SK-N-SH (cell line): ENCODE measurements at regions not wholly inside any gene's neighbourhood (a gene's known extent, or its start where the extent isn't known, plus 50 kb on each side); places are given as distances from the start of the nearest gene placed in this dataset.

Experiments
- CTCF ChIA-PET: fragments of 300-600, 350-600 bp; formaldehyde crosslinking; extraction: SDS; loops from one replicate; lab custom pipeline; 2021; lab: Yijun Ruan, JAX
- POLR2A ChIA-PET: fragments of 350-600 bp; sonication (Branson Sonifier 250); formaldehyde crosslinking; extraction: SDS; loops from one replicate; lab custom pipeline; 2020; ENCODE audit warnings: antibody characterized with exemption, inconsistent platforms; lab: Yijun Ruan, JAX
- DNase-seq: peaks from one replicate; pipeline ENCODE4 v3.0.0; 2012
- H2AFZ ChIP-seq: fragments of 200-600 bp; sonication (generic); 2 replicates; pipeline ENCODE4 v1.8.1; 2016; ENCODE audit warnings: antibody characterized with exemption, mild to moderate bottlenecking, low read depth
- H3F3A ChIP-seq: fragments of 200-600 bp; sonication (generic); replicated peaks from 2 replicates; pipeline ENCODE3; 2016; ENCODE audit warnings: antibody characterized with exemption, mild to moderate bottlenecking; ENCODE audit not compliant: insufficient read depth
- H3K27ac ChIP-seq, 2 experiments: fragments of 200-500 bp in 1 of 2; fragments of 200-600 bp in 1 of 2; sonication (Bioruptor generic) in 1 of 2; sonication (generic), shearing (Covaris generic) in 1 of 2; 2 replicates each; pipeline versions ENCODE4 v1.5.1 to v1.6.1; 2014 to 2016; ENCODE audit warnings: low read depth in 2 of 2, inconsistent platforms in 1 of 2, low read length in 1 of 2, mild to moderate bottlenecking in 1 of 2, mixed read lengths in 1 of 2
- H3K27me3 ChIP-seq: fragments of 200-600 bp; sonication (generic), shearing (Covaris generic); 2 replicates; pipeline ENCODE4 v1.6.1; 2016; ENCODE audit warnings: mixed run types; ENCODE audit not compliant: insufficient read depth
- H3K36me3 ChIP-seq, 2 experiments: fragments of 200-500 bp in 1 of 2; fragments of 200-600 bp in 1 of 2; sonication (Bioruptor generic) in 1 of 2; sonication (generic) in 1 of 2; replicated peaks in 1 of 2; 2 replicates each; pipeline versions ENCODE3 to v1.5.1; 2014 to 2016; ENCODE audit warnings: low read length in 1 of 2, mild to moderate bottlenecking in 1 of 2; ENCODE audit not compliant: insufficient read depth in 2 of 2, control insufficient read depth in 1 of 2
- H3K4me1 ChIP-seq, 2 experiments: fragments of 200-500 bp in 1 of 2; fragments of 200-600 bp in 1 of 2; sonication (Bioruptor generic) in 1 of 2; sonication (generic), shearing (Covaris generic) in 1 of 2; 2 replicates each; pipeline versions ENCODE4 v1.5.1 to v1.6.1; 2014 to 2016; ENCODE audit warnings: low read depth in 1 of 2, low read length in 1 of 2, mixed run types in 1 of 2; ENCODE audit not compliant: insufficient read depth in 2 of 2, control insufficient read depth in 1 of 2
- H3K4me2 ChIP-seq: fragments of 200-600 bp; sonication (generic), shearing (Covaris generic); 2 replicates; pipeline ENCODE4 v1.6.1; 2017; ENCODE audit warnings: mixed run types
- H3K4me3 ChIP-seq, 2 experiments: fragments of 200-500 bp in 1 of 2; fragments of 200-600 bp in 1 of 2; sonication (Bioruptor generic) in 1 of 2; sonication (generic), shearing (Covaris generic) in 1 of 2; 2 replicates each; pipeline versions ENCODE4 v1.5.1 to v1.8.1; 2014 to 2016; ENCODE audit warnings: low read depth in 2 of 2, inconsistent platforms in 1 of 2, low read length in 1 of 2, mild to moderate bottlenecking in 1 of 2, mixed read lengths in 1 of 2, moderate library complexity in 1 of 2
- H3K79me2 ChIP-seq: fragments of 200-600 bp; sonication (generic); 2 replicates; pipeline ENCODE4 v1.8.1; 2017; ENCODE audit warnings: mild to moderate bottlenecking; ENCODE audit not compliant: insufficient read depth
- H3K9ac ChIP-seq: fragments of 200-600 bp; sonication (generic); 2 replicates; pipeline ENCODE4 v1.6.1; 2017; ENCODE audit warnings: mixed run types
- H3K9me2 ChIP-seq: fragments of 200-600 bp; sonication (generic); 2 replicates; pipeline ENCODE4 v1.6.1; 2017; ENCODE audit warnings: mixed run types
- H3K9me3 ChIP-seq: fragments of 200-600 bp; sonication (generic); 2 replicates; pipeline ENCODE4 v1.6.1; 2017; ENCODE audit warnings: mixed run types, mild to moderate bottlenecking, moderate library complexity
- H4K20me1 ChIP-seq: fragments of 200-600 bp; sonication (generic); 2 replicates; pipeline ENCODE4 v1.6.1; 2017; ENCODE audit warnings: mild to moderate bottlenecking, mixed run types; ENCODE audit not compliant: insufficient read depth
- EP300 ChIP-seq, 2 experiments: IDR thresholded peaks; 2 replicates each; pipeline versions ENCODE4 v1.4.0 to v1.6.1; 2012; ENCODE audit warnings: borderline replicate concordance in 1 of 2, low read depth in 1 of 2, low read length in 1 of 2
- GABPA ChIP-seq: IDR thresholded peaks from 2 replicates; pipeline ENCODE4 v1.4.0; 2012; ENCODE audit warnings: low read depth, mild to moderate bottlenecking
- GATA2 ChIP-seq: sonication (generic); formaldehyde crosslinking; IDR thresholded peaks from 2 replicates; pipeline ENCODE4 v1.5.0; 2020; ENCODE audit warnings: mild to moderate bottlenecking, missing genetic modification reagents
- JUND ChIP-seq: IDR thresholded peaks from 2 replicates; pipeline ENCODE4 v1.4.0; 2012
- RCOR1 ChIP-seq: fragments of 150-350 bp; IDR thresholded peaks from 2 replicates; pipeline ENCODE4 v1.6.1; 2017; ENCODE audit warnings: antibody characterized with exemption, low read length
- RXRA ChIP-seq: IDR thresholded peaks from 2 replicates; pipeline ENCODE4 v1.4.0; 2012; ENCODE audit warnings: low read depth, mild to moderate bottlenecking, borderline replicate concordance
- SMC3 ChIP-seq: IDR thresholded peaks from 2 replicates; pipeline ENCODE4 v1.6.1; 2012; ENCODE audit warnings: low read depth, low read length, improper control_type of control experiment
- TEAD4 ChIP-seq: IDR thresholded peaks from 2 replicates; pipeline ENCODE4 v1.4.0; 2012; ENCODE audit warnings: mild to moderate bottlenecking, borderline replicate concordance; ENCODE audit not compliant: insufficient read depth
- WGBS: methylation state at CpG from one replicate; pipeline ENCODE4 v1.1.6; 2017; ENCODE audit warnings: low lambda C conversion rate; 5-methylcytosine and 5-hydroxymethylcytosine counted together
- TF ChIP-seq, protein P1 (sequence below): IDR thresholded peaks from 2 replicates; pipeline ENCODE4 v1.6.1; 2012; ENCODE audit warnings: mild to moderate bottlenecking, low read depth, low read length, moderate library complexity
- TF ChIP-seq, protein P2 (sequence below): IDR thresholded peaks from 2 replicates; pipeline ENCODE4; 2012

DNA sequence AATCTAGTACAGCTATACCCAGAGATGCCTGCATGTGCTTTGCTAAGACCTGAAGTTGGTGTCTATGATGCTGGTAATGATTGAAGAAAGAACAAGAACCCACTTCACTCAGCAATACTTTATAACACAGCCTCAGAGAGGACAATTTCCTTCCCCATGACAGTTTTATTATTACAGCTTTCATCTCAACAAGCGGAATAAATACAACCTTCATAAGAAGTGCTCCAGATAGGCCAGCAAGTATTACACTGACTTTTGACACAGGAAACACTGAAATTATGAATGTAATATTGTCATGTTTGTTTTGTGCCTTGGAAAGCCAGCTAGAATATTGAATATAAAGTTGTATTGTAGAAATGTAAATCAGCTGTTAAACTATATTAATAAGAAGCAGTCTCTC, 557.4 kb upstream of the ARPP21 start:
- Histone ChIP-seq H3K36me3 (no peaks in the 10 kb centered on the region), H3K4me3 (no peak overlapping the region), H3K79me2 (no peaks in the 10 kb centered on the region), H3K27me3 (no peaks in the 10 kb centered on the region), H4K20me1 (no peaks in the 10 kb centered on the region), H3K9me2 (no peaks in the 10 kb centered on the region), H2AFZ (no peak overlapping the region), H3K4me1 (no peaks in the 10 kb centered on the region; a peak in 1 of 4 replicates), H3K4me2 (no peak overlapping the region), H3F3A (no peaks in the 10 kb centered on the region), H3K9ac (no peak overlapping the region), H3K9me3 (peaks cover 6% of the 10 kb centered on the region; the same call in 1 of the 2 replicates), H3K27ac (no peak overlapping the region)
- no peak for DNase-seq
- TF ChIP-seq GABPA (no peak), SMC3 (no peak), TEAD4 (no peak), JUND (no peak), RCOR1 (no peak), RXRA (no peak), EP300 (IDR thresholded peaks at IDR 0.05; ENCODE audit: borderline replicate concordance in 1 of 2, low read depth in 1 of 2, low read length in 1 of 2) (no peak)
- TF ChIP-seq, protein P1, sequence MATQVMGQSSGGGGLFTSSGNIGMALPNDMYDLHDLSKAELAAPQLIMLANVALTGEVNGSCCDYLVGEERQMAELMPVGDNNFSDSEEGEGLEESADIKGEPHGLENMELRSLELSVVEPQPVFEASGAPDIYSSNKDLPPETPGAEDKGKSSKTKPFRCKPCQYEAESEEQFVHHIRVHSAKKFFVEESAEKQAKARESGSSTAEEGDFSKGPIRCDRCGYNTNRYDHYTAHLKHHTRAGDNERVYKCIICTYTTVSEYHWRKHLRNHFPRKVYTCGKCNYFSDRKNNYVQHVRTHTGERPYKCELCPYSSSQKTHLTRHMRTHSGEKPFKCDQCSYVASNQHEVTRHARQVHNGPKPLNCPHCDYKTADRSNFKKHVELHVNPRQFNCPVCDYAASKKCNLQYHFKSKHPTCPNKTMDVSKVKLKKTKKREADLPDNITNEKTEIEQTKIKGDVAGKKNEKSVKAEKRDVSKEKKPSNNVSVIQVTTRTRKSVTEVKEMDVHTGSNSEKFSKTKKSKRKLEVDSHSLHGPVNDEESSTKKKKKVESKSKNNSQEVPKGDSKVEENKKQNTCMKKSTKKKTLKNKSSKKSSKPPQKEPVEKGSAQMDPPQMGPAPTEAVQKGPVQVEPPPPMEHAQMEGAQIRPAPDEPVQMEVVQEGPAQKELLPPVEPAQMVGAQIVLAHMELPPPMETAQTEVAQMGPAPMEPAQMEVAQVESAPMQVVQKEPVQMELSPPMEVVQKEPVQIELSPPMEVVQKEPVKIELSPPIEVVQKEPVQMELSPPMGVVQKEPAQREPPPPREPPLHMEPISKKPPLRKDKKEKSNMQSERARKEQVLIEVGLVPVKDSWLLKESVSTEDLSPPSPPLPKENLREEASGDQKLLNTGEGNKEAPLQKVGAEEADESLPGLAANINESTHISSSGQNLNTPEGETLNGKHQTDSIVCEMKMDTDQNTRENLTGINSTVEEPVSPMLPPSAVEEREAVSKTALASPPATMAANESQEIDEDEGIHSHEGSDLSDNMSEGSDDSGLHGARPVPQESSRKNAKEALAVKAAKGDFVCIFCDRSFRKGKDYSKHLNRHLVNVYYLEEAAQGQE = no peak
- CTCF ChIA-PET = no interaction called here
- 65% methylated on average over 1 of the region's 1 CpG for WGBS
- POLR2A ChIA-PET = no interaction called here

DNA sequence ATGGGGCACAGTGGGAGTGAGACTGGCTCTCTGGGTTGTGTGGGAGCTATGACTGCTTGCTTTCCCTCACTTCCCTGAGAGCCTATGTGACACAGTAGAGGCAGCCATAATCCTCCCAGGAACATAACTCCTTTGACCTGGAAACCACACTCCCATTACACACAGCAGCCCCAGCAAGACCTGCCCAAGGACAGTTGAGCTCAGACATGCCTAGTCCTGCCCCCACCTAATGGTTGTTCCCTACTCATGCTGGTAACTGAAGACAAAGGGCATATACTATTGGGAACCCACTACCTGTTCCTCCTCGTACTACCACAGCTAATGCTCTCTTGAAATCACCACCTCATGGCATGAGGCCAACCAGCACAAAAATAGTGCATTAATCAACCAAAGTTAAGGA, 550.4 kb upstream of the ARPP21 start:
- H4K20me1 ChIP-seq = no peaks in the 10 kb centered on the region
- H3F3A ChIP-seq = no peaks in the 10 kb centered on the region
- no peaks in the 10 kb centered on the region for H3K79me2 ChIP-seq
- 8% methylated on average over 1 of the region's 1 CpG for WGBS
- TF ChIP-seq TEAD4 (no peak), GATA2 (CRISPR knock-in tag) (no peak), RXRA (no peak)
- TF ChIP-seq, protein P2, sequence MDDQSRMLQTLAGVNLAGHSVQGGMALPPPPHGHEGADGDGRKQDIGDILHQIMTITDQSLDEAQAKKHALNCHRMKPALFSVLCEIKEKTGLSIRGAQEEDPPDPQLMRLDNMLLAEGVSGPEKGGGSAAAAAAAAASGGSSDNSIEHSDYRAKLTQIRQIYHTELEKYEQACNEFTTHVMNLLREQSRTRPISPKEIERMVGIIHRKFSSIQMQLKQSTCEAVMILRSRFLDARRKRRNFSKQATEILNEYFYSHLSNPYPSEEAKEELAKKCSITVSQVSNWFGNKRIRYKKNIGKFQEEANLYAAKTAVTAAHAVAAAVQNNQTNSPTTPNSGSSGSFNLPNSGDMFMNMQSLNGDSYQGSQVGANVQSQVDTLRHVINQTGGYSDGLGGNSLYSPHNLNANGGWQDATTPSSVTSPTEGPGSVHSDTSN = no peak
- no peak overlapping the region for H3K9ac ChIP-seq
- no peaks in the 10 kb centered on the region for H3K27me3 ChIP-seq
- no peaks in the 10 kb centered on the region for H3K9me2 ChIP-seq
- no peak overlapping the region for H3K27ac ChIP-seq
- no peaks in the 10 kb centered on the region for H3K9me3 ChIP-seq
- H3K4me3 ChIP-seq = no peak overlapping the region
- ChIA-PET POLR2A (no interaction called here), CTCF (no interaction called here)
- DNase-seq = no peak
- no peaks in the 10 kb centered on the region for H3K36me3 ChIP-seq
- no peak overlapping the region for H2AFZ ChIP-seq
- no peaks in the 10 kb centered on the region for H3K4me1 ChIP-seq
- no peak overlapping the region for H3K4me2 ChIP-seq
